ENCODE measurements at regions not wholly inside any gene's neighbourhood (a gene's known extent, or its start where the extent isn't known, plus 50 kb on each side); places are given as distances from the start of the nearest gene placed in this dataset.

DNA sequence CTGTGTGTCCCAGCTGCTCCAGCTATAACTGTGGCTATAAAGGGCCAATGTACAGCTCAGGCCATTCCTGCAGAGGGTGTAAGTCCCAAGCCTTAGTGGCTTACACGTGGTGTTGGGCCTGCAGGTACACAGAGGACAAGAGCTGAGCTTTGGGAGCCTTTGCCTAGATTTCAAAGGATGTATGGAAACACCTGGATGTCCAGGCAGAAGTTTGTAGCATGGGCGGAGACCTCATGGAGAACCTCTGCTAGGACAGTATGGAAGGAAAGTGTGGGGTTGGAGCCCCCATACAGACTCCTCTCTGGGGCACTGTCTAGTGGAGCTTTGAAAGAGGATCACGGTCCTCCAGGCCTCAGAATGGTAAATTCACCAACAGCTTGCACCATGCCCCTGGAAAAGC lies 113.9 kb downstream of the RGS21 start:
- intact Hi-C loops (cut with micrococcal nuclease; ENCODE audit: unreplicated experiment): no loop called here
- Histone ChIP-seq H3K9me3 (replicated peaks; ENCODE audit: control insufficient read depth, insufficient read depth, low read length) (no peaks in the 10 kb centered on the region; the same call in 2 of the 3 replicates), H3K4me3 (no peak overlapping the region), H2AFZ (ENCODE audit: control insufficient read depth, low read depth, low read length) (no peak overlapping the region), H3K79me2 (ENCODE audit: control insufficient read depth, insufficient read depth, low read length) (no peaks in the 10 kb centered on the region), H3K27ac (ENCODE audit: control insufficient read depth, insufficient read depth) (no peak overlapping the region), H3K4me2 (ENCODE audit: control insufficient read depth, insufficient read depth) (no peak overlapping the region), H3K36me3 (ENCODE audit: control insufficient read depth in 2 of 2, insufficient read depth in 2 of 2, low read length in 1 of 2) (no peaks in the 10 kb centered on the region), H4K20me1 (ENCODE audit: control insufficient read depth, insufficient read depth) (no peaks in the 10 kb centered on the region), H3K9ac (ENCODE audit: control insufficient read depth, insufficient read depth, low read length) (no peak overlapping the region), H3K4me1 (ENCODE audit: control insufficient read depth, insufficient read depth, low read length) (no peaks in the 10 kb centered on the region), H3K27me3 (replicated peaks in 1 of 2; ENCODE audit: control insufficient read depth in 2 of 2, insufficient read depth in 2 of 2, low read length in 1 of 2) (no peaks in the 10 kb centered on the region; a peak in 1 of 4 replicates)
- ChIA-PET CTCF (no interaction called here), RAD21 (ENCODE audit: unreplicated experiment) (no interaction called here), POLR2A (no interaction called here), SMC1A (ENCODE audit: uncharacterized antibody, unreplicated experiment) (no interaction called here)
- no peak for FAIRE-seq
- 14% methylated on average over 3 of the region's 3 CpGs for WGBS (ENCODE audit: insufficient coverage, insufficient replicate concordance, low lambda C conversion rate, missing lambda C conversion rate)
- BruUV-seq (replicated peaks): no TSS peak
- TF ChIP-seq PML (IDR thresholded peaks at IDR 0.05; ENCODE audit: low read length) (no peak), TCF7 (IDR thresholded peaks at IDR 0.05; ENCODE audit: borderline replicate concordance) (no peak), MXI1 (IDR thresholded peaks at IDR 0.05; ENCODE audit: low read depth, low read length) (no peak), RELA (IDR thresholded peaks at IDR 0.05; ENCODE audit: borderline replicate concordance, partially characterized antibody) (no peak), HSF1 (IDR thresholded peaks at IDR 0.05; ENCODE audit: low read depth, low read length) (no peak)
- no peak for ATAC-seq
- in situ Hi-C loops (cut with MboI): no loop called here
- no peak for DNase-seq (ENCODE audit: low read depth, low spot score)

DNA sequence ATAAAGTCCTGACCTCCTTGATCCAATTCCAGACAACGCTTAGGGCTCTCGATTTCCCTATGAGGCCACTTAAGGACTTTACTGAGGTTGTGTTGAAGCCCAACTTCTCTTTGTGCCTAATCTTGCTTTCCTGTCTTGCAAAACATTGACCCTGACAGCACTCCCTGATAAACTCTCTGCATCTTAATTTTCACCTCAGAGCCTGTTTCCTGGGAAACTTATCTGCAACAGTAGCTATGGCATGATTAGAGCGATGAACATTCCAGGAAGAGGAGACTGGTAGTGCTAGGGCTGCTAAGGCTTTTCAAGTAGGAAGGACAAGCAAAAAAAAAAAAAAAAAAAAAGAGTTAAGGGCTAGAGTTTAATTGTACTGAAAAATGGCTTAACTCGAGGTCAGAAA lies 118.9 kb downstream of the RGS21 start:
- no peak for FAIRE-seq
- H3K4me3 ChIP-seq: no peak overlapping the region
- no peak overlapping the region for H3K4me2 ChIP-seq (ENCODE audit: control insufficient read depth, insufficient read depth)
- no peaks in the 10 kb centered on the region for H3K79me2 ChIP-seq (ENCODE audit: control insufficient read depth, insufficient read depth, low read length)
- 62% methylated on average over 4 of the region's 4 CpGs for WGBS (ENCODE audit: insufficient coverage, insufficient replicate concordance, low lambda C conversion rate, missing lambda C conversion rate)
- DNase-seq (ENCODE audit: low read depth, low spot score): no peak
- intact Hi-C loops (cut with micrococcal nuclease; ENCODE audit: unreplicated experiment): no loop called here
- no peaks in the 10 kb centered on the region for H3K4me1 ChIP-seq (ENCODE audit: control insufficient read depth, insufficient read depth, low read length)
- ChIA-PET SMC1A (ENCODE audit: uncharacterized antibody, unreplicated experiment) (no interaction called here), CTCF (no interaction called here), RAD21 (ENCODE audit: unreplicated experiment) (no interaction called here), POLR2A (no interaction called here)
- no TSS peak for BruUV-seq (replicated peaks)
- no peak overlapping the region for H3K9ac ChIP-seq (ENCODE audit: control insufficient read depth, insufficient read depth, low read length)
- no peak overlapping the region for H3K27ac ChIP-seq (ENCODE audit: control insufficient read depth, insufficient read depth)
- ATAC-seq: no peak
- no peaks in the 10 kb centered on the region; a peak in 1 of 4 replicates for H3K27me3 ChIP-seq (replicated peaks in 1 of 2; ENCODE audit: control insufficient read depth in 2 of 2, insufficient read depth in 2 of 2, low read length in 1 of 2)
- H3K36me3 ChIP-seq (ENCODE audit: control insufficient read depth in 2 of 2, insufficient read depth in 2 of 2, low read length in 1 of 2): no peaks in the 10 kb centered on the region
- in situ Hi-C loops (cut with MboI): no loop called here
- H2AFZ ChIP-seq (ENCODE audit: control insufficient read depth, low read depth, low read length): no peak overlapping the region
- no peaks in the 10 kb centered on the region for H4K20me1 ChIP-seq (ENCODE audit: control insufficient read depth, insufficient read depth)
- H3K9me3 ChIP-seq (replicated peaks; ENCODE audit: control insufficient read depth, insufficient read depth, low read length): no peaks in the 10 kb centered on the region; the same call in 2 of the 3 replicates
- TF ChIP-seq HDGF (IDR thresholded peaks at IDR 0.05) (no peak), MAX (IDR thresholded peaks at IDR 0.05; ENCODE audit: low read depth, low read length) (no peak), HDAC2 (IDR thresholded peaks at IDR 0.05) (no peak), RELB (IDR thresholded peaks at IDR 0.05; ENCODE audit: low read depth) (no peak), LARP7 (IDR thresholded peaks at IDR 0.05) (no peak), DPF2 (IDR thresholded peaks at IDR 0.05) (no peak), MLLT1 (IDR thresholded peaks at IDR 0.05) (no peak), SIX5 (IDR thresholded peaks at IDR 0.05; ENCODE audit: low read depth, low read length, severe bottlenecking) (no peak), EZH2 (IDR thresholded peaks at IDR 0.05; ENCODE audit: borderline replicate concordance, control insufficient read depth, low read depth, low read length) (no peak), IKZF1 (conservative IDR thresholded peaks at IDR 0.05) (no peak), TCF12 (IDR thresholded peaks at IDR 0.05; ENCODE audit: low read depth, low read length) (no peak)
